Fibroblast of lung (primary cell): ENCODE measurements at regions not wholly inside any gene's neighbourhood (a gene's known extent, or its start where the extent isn't known, plus 50 kb on each side); places are given as distances from the start of the nearest gene placed in this dataset.

Source experiments
- DNase-seq, 2 donors: peaks; one replicate each; pipeline versions ENCODE4 v3.0.0 to v3.0.0-alpha.2; 2010; ENCODE audit warnings: low read depth in 2 of 2
- H2AFZ ChIP-seq: 2 replicates; pipeline ENCODE4 v1.5.1; 2012; ENCODE audit warnings: low read length, control low read depth, inconsistent platforms
- H3K27ac ChIP-seq: 2 replicates; pipeline ENCODE4 v1.5.1; 2011; ENCODE audit warnings: low read length, control low read depth; ENCODE audit not compliant: insufficient read depth
- H3K27me3 ChIP-seq: 2 replicates; pipeline ENCODE4 v1.5.1; 2011; ENCODE audit warnings: mild to moderate bottlenecking, low read length; ENCODE audit not compliant: control insufficient read depth, insufficient read depth
- H3K36me3 ChIP-seq: 2 replicates; pipeline ENCODE4 v1.5.1; 2011; ENCODE audit warnings: low read length; ENCODE audit not compliant: control insufficient read depth, insufficient read depth
- H3K4me1 ChIP-seq: 2 replicates; pipeline ENCODE4 v1.5.1; 2011; ENCODE audit warnings: low read length; ENCODE audit not compliant: control insufficient read depth, insufficient read depth; ENCODE audit errors: extremely low read depth
- H3K4me2 ChIP-seq: 2 replicates; pipeline ENCODE4 v1.5.1; 2011; ENCODE audit warnings: low read length, control low read depth; ENCODE audit not compliant: insufficient read depth; ENCODE audit errors: extremely low read depth
- H3K4me3 ChIP-seq, 4 experiments: fragments of 200-600 bp in 1 of 4; sonication (generic) in 1 of 4; replicated peaks in 1 of 4; 2 replicates each; pipeline ENCODE4 v1.5.1; 2011 to 2016; ENCODE audit warnings: low read length in 4 of 4, low read depth in 3 of 4, mild to moderate bottlenecking in 3 of 4, control low read depth in 2 of 4, inconsistent platforms in 1 of 4, mixed read lengths in 1 of 4; ENCODE audit not compliant: insufficient read depth in 1 of 4; ENCODE audit errors: control extremely low read depth in 1 of 4
- H3K79me2 ChIP-seq: 2 replicates; pipeline ENCODE4 v1.5.1; 2012; ENCODE audit warnings: mild to moderate bottlenecking, low read length, inconsistent platforms; ENCODE audit not compliant: control insufficient read depth, insufficient read depth
- H3K9ac ChIP-seq: 2 replicates; pipeline ENCODE4 v1.5.1; 2011; ENCODE audit warnings: mild to moderate bottlenecking, low read length, control low read depth; ENCODE audit not compliant: insufficient read depth
- H3K9me3 ChIP-seq: 2 replicates; pipeline ENCODE4 v1.5.1; 2012; ENCODE audit warnings: low read depth, low read length; ENCODE audit not compliant: control insufficient read depth, insufficient read depth
- H4K20me1 ChIP-seq: 2 replicates; pipeline ENCODE4 v1.5.1; 2011; ENCODE audit warnings: low read length; ENCODE audit not compliant: control insufficient read depth, insufficient read depth; ENCODE audit errors: extremely low read depth
- EZH2 ChIP-seq: IDR thresholded peaks from 2 replicates; pipeline ENCODE4 v1.5.1; 2012; ENCODE audit warnings: low read length, control low read depth, mild to moderate bottlenecking; ENCODE audit errors: missing control alignments
- TF ChIP-seq, protein P1 (sequence below), 2 donors: IDR thresholded peaks in 1 of 2; conservative IDR thresholded peaks in 1 of 2; 1 replicate in 1 of 2; 2 replicates in 1 of 2; pipeline ENCODE4 v1.5.1; 2011 to 2012; ENCODE audit warnings: low read length in 2 of 2, control low read depth in 1 of 2, inconsistent platforms in 1 of 2, low read depth in 1 of 2, mild to moderate bottlenecking in 1 of 2

GRCh38 chr22:47249370-47249928 is 487.0 kb downstream of the TBC1D22A start:
- Histone ChIP-seq H3K27ac (no peak overlapping the region), H3K79me2 (no peaks in the 10 kb centered on the region), H3K36me3 (no peaks in the 10 kb centered on the region), H3K27me3 (no peaks in the 10 kb centered on the region), H3K9me3 (no peaks in the 10 kb centered on the region), H3K4me1 (no peaks in the 10 kb centered on the region), H2AFZ (no peak overlapping the region), H3K9ac (no peak overlapping the region), H3K4me2 (no peak overlapping the region), H3K4me3 (no peak overlapping the region), H4K20me1 (no peaks in the 10 kb centered on the region)
- TF ChIP-seq, protein P1, sequence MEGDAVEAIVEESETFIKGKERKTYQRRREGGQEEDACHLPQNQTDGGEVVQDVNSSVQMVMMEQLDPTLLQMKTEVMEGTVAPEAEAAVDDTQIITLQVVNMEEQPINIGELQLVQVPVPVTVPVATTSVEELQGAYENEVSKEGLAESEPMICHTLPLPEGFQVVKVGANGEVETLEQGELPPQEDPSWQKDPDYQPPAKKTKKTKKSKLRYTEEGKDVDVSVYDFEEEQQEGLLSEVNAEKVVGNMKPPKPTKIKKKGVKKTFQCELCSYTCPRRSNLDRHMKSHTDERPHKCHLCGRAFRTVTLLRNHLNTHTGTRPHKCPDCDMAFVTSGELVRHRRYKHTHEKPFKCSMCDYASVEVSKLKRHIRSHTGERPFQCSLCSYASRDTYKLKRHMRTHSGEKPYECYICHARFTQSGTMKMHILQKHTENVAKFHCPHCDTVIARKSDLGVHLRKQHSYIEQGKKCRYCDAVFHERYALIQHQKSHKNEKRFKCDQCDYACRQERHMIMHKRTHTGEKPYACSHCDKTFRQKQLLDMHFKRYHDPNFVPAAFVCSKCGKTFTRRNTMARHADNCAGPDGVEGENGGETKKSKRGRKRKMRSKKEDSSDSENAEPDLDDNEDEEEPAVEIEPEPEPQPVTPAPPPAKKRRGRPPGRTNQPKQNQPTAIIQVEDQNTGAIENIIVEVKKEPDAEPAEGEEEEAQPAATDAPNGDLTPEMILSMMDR (conservative IDR thresholded peaks at IDR 0.05 in 1 of 2, IDR thresholded peaks at IDR 0.05 in 1 of 2; ENCODE audit: low read depth in 1 of 2, low read length in 2 of 2): no peak
- TF ChIP-seq EZH2: no peak
- DNase-seq: no peak

DNA sequence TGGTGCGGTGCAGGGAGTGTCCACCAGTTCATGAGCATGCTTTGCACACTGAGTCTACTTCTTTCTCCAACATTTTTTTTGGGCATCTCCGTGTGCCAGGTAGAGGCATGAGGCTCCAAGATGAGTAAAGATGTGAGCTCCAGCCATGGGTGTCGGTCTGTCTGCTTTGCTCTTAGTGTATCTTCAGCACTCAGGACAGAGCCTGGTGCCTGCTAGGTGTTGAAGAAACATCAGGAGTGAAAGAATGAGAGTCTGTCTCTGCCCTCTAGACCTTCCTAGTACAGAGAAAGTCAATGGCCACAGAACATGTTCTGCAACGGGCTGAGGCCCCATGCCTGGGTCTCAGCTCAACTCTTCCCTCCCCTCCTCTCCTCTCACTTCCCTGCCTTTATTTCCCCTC is 486.5 kb downstream of the TBC1D22A start:
- H3K4me3 ChIP-seq: no peak overlapping the region
- TF ChIP-seq, protein P1 (conservative IDR thresholded peaks at IDR 0.05 in 1 of 2, IDR thresholded peaks at IDR 0.05 in 1 of 2; ENCODE audit: low read depth in 1 of 2, low read length in 2 of 2): no peak
- TF ChIP-seq EZH2: no peak

GRCh38 chr22:47247579-47248240 is 485.3 kb downstream of the TBC1D22A start:
- H3K9me3 ChIP-seq: no peaks in the 10 kb centered on the region
- TF ChIP-seq, protein P1 (conservative IDR thresholded peaks at IDR 0.05 in 1 of 2, IDR thresholded peaks at IDR 0.05 in 1 of 2; ENCODE audit: low read depth in 1 of 2, low read length in 2 of 2): peak in 1 of 2 donors; percentile 29
- no peak for TF ChIP-seq EZH2

More for the DNA sequence above, 486.5 kb downstream of the TBC1D22A start:
- DNase-seq: no peak
- Histone ChIP-seq H3K9me3 (no peaks in the 10 kb centered on the region), H3K4me2 (no peak overlapping the region), H2AFZ (no peak overlapping the region), H4K20me1 (no peaks in the 10 kb centered on the region), H3K36me3 (no peaks in the 10 kb centered on the region), H3K79me2 (no peaks in the 10 kb centered on the region), H3K4me1 (no peaks in the 10 kb centered on the region), H3K27me3 (no peaks in the 10 kb centered on the region), H3K9ac (no peak overlapping the region), H3K27ac (no peak overlapping the region)

More at GRCh38 chr22:47247579-47248240, 485.3 kb downstream of the TBC1D22A start:
- Histone ChIP-seq H3K79me2 (no peaks in the 10 kb centered on the region), H3K4me1 (no peaks in the 10 kb centered on the region), H3K27ac (no peak overlapping the region), H3K4me2 (no peak overlapping the region), H4K20me1 (no peaks in the 10 kb centered on the region), H3K9ac (no peak overlapping the region), H3K27me3 (no peaks in the 10 kb centered on the region), H3K4me3 (no peak overlapping the region), H2AFZ (no peak overlapping the region), H3K36me3 (no peaks in the 10 kb centered on the region)
- no peak for DNase-seq
